ENCODE measurements at regions not wholly inside any gene's neighbourhood (a gene's known extent, or its start where the extent isn't known, plus 50 kb on each side); places are given as distances from the start of the nearest gene placed in this dataset.

DNA sequence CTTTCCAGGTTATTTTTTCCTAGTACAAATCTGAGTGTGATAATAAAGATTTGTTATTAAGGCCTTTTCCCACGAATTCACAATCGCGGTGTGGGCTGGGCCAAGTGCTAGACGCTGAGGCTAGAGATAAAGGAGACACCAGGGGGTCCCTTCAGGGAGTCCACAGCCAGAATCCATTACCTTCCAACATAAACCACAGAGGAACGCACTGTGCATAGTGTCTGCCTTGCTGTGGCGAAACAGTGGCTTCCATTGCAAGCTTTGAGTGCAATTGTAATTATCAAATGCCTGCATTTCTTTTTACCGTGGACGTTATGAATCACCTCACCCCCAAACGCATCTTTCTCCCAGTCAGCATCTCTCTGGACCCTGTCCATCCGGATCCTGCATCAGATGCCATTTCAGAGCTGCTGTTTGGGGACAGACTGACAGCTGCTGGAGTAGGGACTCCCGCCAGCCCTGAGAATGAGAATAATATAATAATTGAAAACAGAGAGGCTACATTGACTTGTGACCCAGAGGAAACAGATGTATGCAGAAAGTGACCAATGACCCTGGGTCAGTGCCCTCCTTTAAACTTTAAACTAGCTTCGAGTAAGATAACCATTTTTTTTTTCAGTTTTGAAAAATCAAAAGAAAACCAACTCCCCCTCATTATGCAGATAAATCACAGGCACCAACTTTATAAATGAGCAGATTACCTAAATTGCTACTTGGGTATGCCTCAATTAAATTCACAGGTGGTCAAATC, 456.2 kb upstream of the NRP1 start (continued):
- TF ChIP-seq GABPA (IDR thresholded peaks at IDR 0.05; ENCODE audit: borderline replicate concordance, insufficient read depth, low read length), result no peak
- TF ChIP-seq BCL11A (IDR thresholded peaks at IDR 0.05; ENCODE audit: low read depth in 2 of 2, low read length in 2 of 2), result no peak
- no peak for TF ChIP-seq KDM5A (IDR thresholded peaks at IDR 0.05; ENCODE audit: low read length)
- TF ChIP-seq CHD2 (IDR thresholded peaks at IDR 0.05; ENCODE audit: low read length), result no peak
- TF ChIP-seq NANOG (IDR thresholded peaks at IDR 0.05; ENCODE audit: insufficient read depth, low read depth, low read length, poor library complexity, severe bottlenecking), result no peak
- TF ChIP-seq, protein P1, sequence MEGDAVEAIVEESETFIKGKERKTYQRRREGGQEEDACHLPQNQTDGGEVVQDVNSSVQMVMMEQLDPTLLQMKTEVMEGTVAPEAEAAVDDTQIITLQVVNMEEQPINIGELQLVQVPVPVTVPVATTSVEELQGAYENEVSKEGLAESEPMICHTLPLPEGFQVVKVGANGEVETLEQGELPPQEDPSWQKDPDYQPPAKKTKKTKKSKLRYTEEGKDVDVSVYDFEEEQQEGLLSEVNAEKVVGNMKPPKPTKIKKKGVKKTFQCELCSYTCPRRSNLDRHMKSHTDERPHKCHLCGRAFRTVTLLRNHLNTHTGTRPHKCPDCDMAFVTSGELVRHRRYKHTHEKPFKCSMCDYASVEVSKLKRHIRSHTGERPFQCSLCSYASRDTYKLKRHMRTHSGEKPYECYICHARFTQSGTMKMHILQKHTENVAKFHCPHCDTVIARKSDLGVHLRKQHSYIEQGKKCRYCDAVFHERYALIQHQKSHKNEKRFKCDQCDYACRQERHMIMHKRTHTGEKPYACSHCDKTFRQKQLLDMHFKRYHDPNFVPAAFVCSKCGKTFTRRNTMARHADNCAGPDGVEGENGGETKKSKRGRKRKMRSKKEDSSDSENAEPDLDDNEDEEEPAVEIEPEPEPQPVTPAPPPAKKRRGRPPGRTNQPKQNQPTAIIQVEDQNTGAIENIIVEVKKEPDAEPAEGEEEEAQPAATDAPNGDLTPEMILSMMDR (IDR thresholded peaks at IDR 0.05; ENCODE audit: control extremely low read depth in 1 of 3, insufficient read depth in 1 of 3, low read depth in 1 of 3, low read length in 3 of 3), result no peak
- no peak for TF ChIP-seq TBP (IDR thresholded peaks at IDR 0.05; ENCODE audit: low read depth, low read length)

Data from H1 (cell line).